ENCODE measurements at regions not wholly inside any gene's neighbourhood (a gene's known extent, or its start where the extent isn't known, plus 50 kb on each side); places are given as distances from the start of the nearest gene placed in this dataset.

- Mint-ChIP-seq H3K27me3 (ENCODE audit: low read depth) (peaks cover 5% of the 10 kb centered on the region), H3K9me3 (no peaks in the 10 kb centered on the region), H3K27ac (no peak overlapping the region), H3K4me1 (no peaks in the 10 kb centered on the region), H3K4me3 (no peak overlapping the region), H3K36me3 (ENCODE audit: low read depth) (no peaks in the 10 kb centered on the region)
- no peak for TF ChIP-seq CTCF (IDR thresholded peaks at IDR 0.05; ENCODE audit: unreplicated experiment in 3 of 3)
Measured at GRCh38 chr3:6717026-6717943, 143.6 kb upstream of the GRM7 start.

- Mint-ChIP-seq H3K27ac (no peak overlapping the region), H3K27me3 (ENCODE audit: low read depth) (peaks cover 5% of the 10 kb centered on the region), H3K4me1 (no peaks in the 10 kb centered on the region), H3K9me3 (no peaks in the 10 kb centered on the region), H3K4me3 (no peak overlapping the region), H3K36me3 (ENCODE audit: low read depth) (no peaks in the 10 kb centered on the region)
- no peak for TF ChIP-seq CTCF (IDR thresholded peaks at IDR 0.05; ENCODE audit: unreplicated experiment in 3 of 3)
Measured at GRCh38 chr3:6719999-6720398, 140.9 kb upstream of the GRM7 start.

- Mint-ChIP-seq H3K36me3 (ENCODE audit: low read depth) (no peaks in the 10 kb centered on the region), H3K27me3 (ENCODE audit: low read depth) (peaks cover 5% of the 10 kb centered on the region), H3K4me3 (no peak overlapping the region), H3K4me1 (no peaks in the 10 kb centered on the region), H3K27ac (no peak overlapping the region), H3K9me3 (no peaks in the 10 kb centered on the region)
- no peak for TF ChIP-seq CTCF (IDR thresholded peaks at IDR 0.05; ENCODE audit: unreplicated experiment in 3 of 3)
Measured at GRCh38 chr3:6721491-6721890, 139.4 kb upstream of the GRM7 start.

- Mint-ChIP-seq H3K9me3 (no peaks in the 10 kb centered on the region), H3K27me3 (ENCODE audit: low read depth) (peaks cover 5% of the 10 kb centered on the region), H3K27ac (no peak overlapping the region), H3K4me1 (no peaks in the 10 kb centered on the region), H3K4me3 (no peak overlapping the region), H3K36me3 (ENCODE audit: low read depth) (no peaks in the 10 kb centered on the region)
- TF ChIP-seq CTCF (IDR thresholded peaks at IDR 0.05; ENCODE audit: unreplicated experiment in 3 of 3) = no peak
Measured at GRCh38 chr3:6723205-6723604, 137.7 kb upstream of the GRM7 start.

GRCh38 chr3:6726811-6727210 lies 134.1 kb upstream of the GRM7 start:
- Mint-ChIP-seq H3K27me3 (ENCODE audit: low read depth) (peaks cover 4% of the 10 kb centered on the region), H3K4me3 (no peak overlapping the region), H3K36me3 (ENCODE audit: low read depth) (no peaks in the 10 kb centered on the region), H3K4me1 (no peaks in the 10 kb centered on the region), H3K27ac (no peak overlapping the region), H3K9me3 (no peaks in the 10 kb centered on the region)
- TF ChIP-seq CTCF (IDR thresholded peaks at IDR 0.05; ENCODE audit: unreplicated experiment in 3 of 3) = no peak

- no peak for TF ChIP-seq CTCF (IDR thresholded peaks at IDR 0.05; ENCODE audit: unreplicated experiment in 3 of 3)
- Mint-ChIP-seq H3K9me3 (no peaks in the 10 kb centered on the region), H3K27me3 (ENCODE audit: low read depth) (peaks cover 8% of the 10 kb centered on the region), H3K36me3 (ENCODE audit: low read depth) (no peaks in the 10 kb centered on the region), H3K4me3 (no peak overlapping the region), H3K4me1 (peaks cover 6% of the 10 kb centered on the region), H3K27ac (no peak overlapping the region)
Measured at GRCh38 chr3:6732807-6733206, 128.1 kb upstream of the GRM7 start.
